VCaP (cell line): ENCODE measurements at regions not wholly inside any gene's neighbourhood (a gene's known extent, or its start where the extent isn't known, plus 50 kb on each side); places are given as distances from the start of the nearest gene placed in this dataset.

Source experiments
- H3K27ac ChIP-seq: fragments of 450-650 bp; 2 replicates; pipeline ENCODE4 v1.5.1; 2017
- TF ChIP-seq, protein P1 (sequence below): fragments of 450-650 bp; conservative IDR thresholded peaks from 2 replicates; pipeline ENCODE4 v1.5.1; 2017; ENCODE audit warnings: mild to moderate bottlenecking, moderate library complexity

GRCh38 chr10:94061026-94061425 lies 67.3 kb downstream of the PLCE1 start:
- TF ChIP-seq, protein P1, sequence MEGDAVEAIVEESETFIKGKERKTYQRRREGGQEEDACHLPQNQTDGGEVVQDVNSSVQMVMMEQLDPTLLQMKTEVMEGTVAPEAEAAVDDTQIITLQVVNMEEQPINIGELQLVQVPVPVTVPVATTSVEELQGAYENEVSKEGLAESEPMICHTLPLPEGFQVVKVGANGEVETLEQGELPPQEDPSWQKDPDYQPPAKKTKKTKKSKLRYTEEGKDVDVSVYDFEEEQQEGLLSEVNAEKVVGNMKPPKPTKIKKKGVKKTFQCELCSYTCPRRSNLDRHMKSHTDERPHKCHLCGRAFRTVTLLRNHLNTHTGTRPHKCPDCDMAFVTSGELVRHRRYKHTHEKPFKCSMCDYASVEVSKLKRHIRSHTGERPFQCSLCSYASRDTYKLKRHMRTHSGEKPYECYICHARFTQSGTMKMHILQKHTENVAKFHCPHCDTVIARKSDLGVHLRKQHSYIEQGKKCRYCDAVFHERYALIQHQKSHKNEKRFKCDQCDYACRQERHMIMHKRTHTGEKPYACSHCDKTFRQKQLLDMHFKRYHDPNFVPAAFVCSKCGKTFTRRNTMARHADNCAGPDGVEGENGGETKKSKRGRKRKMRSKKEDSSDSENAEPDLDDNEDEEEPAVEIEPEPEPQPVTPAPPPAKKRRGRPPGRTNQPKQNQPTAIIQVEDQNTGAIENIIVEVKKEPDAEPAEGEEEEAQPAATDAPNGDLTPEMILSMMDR, result no peak
- no peak overlapping the region for H3K27ac ChIP-seq

- TF ChIP-seq, protein P1, result no peak
- no peak overlapping the region for H3K27ac ChIP-seq
These were observed 68.9 kb downstream of the PLCE1 start for GRCh38 chr10:94062611-94063010.

- TF ChIP-seq, protein P1, result no peak
These were observed 71.6 kb downstream of the PLCE1 start for GRCh38 chr10:94065362-94065761.

GRCh38 chr10:94065787-94066186 lies 72.1 kb downstream of the PLCE1 start:
- TF ChIP-seq, protein P1, result no peak
- H3K27ac ChIP-seq, result peak overlapping the region; percentile 10; the same call in 1 of the 2 replicates

More at GRCh38 chr10:94065362-94065761, 71.6 kb downstream of the PLCE1 start:
- peak overlapping the region; percentile 10; the same call in 1 of the 2 replicates for H3K27ac ChIP-seq

GRCh38 chr10:94066411-94066810 lies 72.7 kb downstream of the PLCE1 start:
- H3K27ac ChIP-seq, result no peak overlapping the region
- TF ChIP-seq, protein P1, result no peak

- TF ChIP-seq, protein P1, result no peak
- no peak overlapping the region for H3K27ac ChIP-seq
These were observed 76.2 kb downstream of the PLCE1 start for GRCh38 chr10:94069884-94070283.

- no peak overlapping the region for H3K27ac ChIP-seq
- TF ChIP-seq, protein P1, result no peak
These were observed 80.7 kb downstream of the PLCE1 start for GRCh38 chr10:94074462-94074861.
